Lung (tissue), 11 donors: ENCODE measurements at regions not wholly inside any gene's neighbourhood (a gene's known extent, or its start where the extent isn't known, plus 50 kb on each side); places are given as distances from the start of the nearest gene placed in this dataset.

Experiments used
- ATAC-seq: fragments of 200-7000 bp; cut with Tn5 transposase; one replicate; pipeline ENCODE4 v1.9.1; 2020; ENCODE audit warnings: moderate number of reproducible peaks; ENCODE audit not compliant: insufficient read depth, low FRiP score
- DNase-seq, 3 donors: peaks; one replicate each; pipeline ENCODE4 v3.0.0-alpha.2; 2013 to 2017
- H3K27ac ChIP-seq, 2 donors: one replicate each; pipeline ENCODE4 v1.5.1; 2013; ENCODE audit warnings: mild to moderate bottlenecking in 2 of 2, moderate library complexity in 2 of 2, control low read depth in 1 of 2, inconsistent platforms in 1 of 2, low read depth in 1 of 2, low read length in 1 of 2
- H3K27me3 ChIP-seq, 3 donors: one replicate each; pipeline ENCODE4 v1.5.1; 2013; ENCODE audit warnings: low read length in 2 of 3; ENCODE audit not compliant: control insufficient read depth in 3 of 3, insufficient read depth in 3 of 3
- H3K36me3 ChIP-seq, 4 donors: one replicate each; pipeline ENCODE4 v1.5.1; 2013; ENCODE audit warnings: low read length in 4 of 4, mild to moderate bottlenecking in 1 of 4, moderate library complexity in 1 of 4; ENCODE audit not compliant: control insufficient read depth in 4 of 4, insufficient read depth in 4 of 4
- H3K4me1 ChIP-seq, 5 donors: one replicate each; pipeline ENCODE4 v1.5.1; 2013; ENCODE audit warnings: low read length in 5 of 5, mild to moderate bottlenecking in 2 of 5, moderate library complexity in 1 of 5; ENCODE audit not compliant: control insufficient read depth in 5 of 5, insufficient read depth in 5 of 5
- H3K4me3 ChIP-seq: one replicate; pipeline ENCODE4 v1.5.1; 2013; ENCODE audit warnings: mild to moderate bottlenecking, control low read depth, moderate library complexity
- H3K9ac ChIP-seq, 2 donors: one replicate each; pipeline ENCODE4 v1.5.1; 2013; ENCODE audit warnings: low read length in 2 of 2, control low read depth in 1 of 2; ENCODE audit not compliant: insufficient read depth in 1 of 2
- H3K9me3 ChIP-seq, 4 donors: one replicate each; pipeline ENCODE4 v1.5.1; 2013; ENCODE audit warnings: low read length in 3 of 4, mild to moderate bottlenecking in 1 of 4, moderate library complexity in 1 of 4; ENCODE audit not compliant: control insufficient read depth in 4 of 4, insufficient read depth in 3 of 4
- WGBS, 2 donors: extraction: QIAGEN DNeasy Blood & Tissue Kit; methylation state at CpG; one replicate each; pipeline ENCODE4 v1.1.7; 2013; 5-methylcytosine and 5-hydroxymethylcytosine counted together
- TF ChIP-seq, protein P1 (sequence below): IDR thresholded peaks from 2 replicates; pipeline ENCODE4 v1.5.1; 2012; ENCODE audit warnings: mild to moderate bottlenecking; ENCODE audit errors: control extremely low read depth, extremely low read depth
- donor health status: control.
- donor health status: control.
- donor health status: Bipolar disorder and iron deficiency.
- donor health status: healthy.
- donor health status: DM: yes; HTN: yes; CAD: no.

- Histone ChIP-seq H3K4me1 (peaks cover 0 to 16% (median 3%) of the 10 kb centered on the region in 5 donors), H3K27me3 (no peaks in the 10 kb centered on the region), H3K9ac (no peak overlapping the region), H3K4me3 (no peak overlapping the region), H3K27ac (no peak overlapping the region), H3K36me3 (no peaks in the 10 kb centered on the region), H3K9me3 (no peaks in the 10 kb centered on the region)
- ATAC-seq: no peak
- TF ChIP-seq, protein P1, sequence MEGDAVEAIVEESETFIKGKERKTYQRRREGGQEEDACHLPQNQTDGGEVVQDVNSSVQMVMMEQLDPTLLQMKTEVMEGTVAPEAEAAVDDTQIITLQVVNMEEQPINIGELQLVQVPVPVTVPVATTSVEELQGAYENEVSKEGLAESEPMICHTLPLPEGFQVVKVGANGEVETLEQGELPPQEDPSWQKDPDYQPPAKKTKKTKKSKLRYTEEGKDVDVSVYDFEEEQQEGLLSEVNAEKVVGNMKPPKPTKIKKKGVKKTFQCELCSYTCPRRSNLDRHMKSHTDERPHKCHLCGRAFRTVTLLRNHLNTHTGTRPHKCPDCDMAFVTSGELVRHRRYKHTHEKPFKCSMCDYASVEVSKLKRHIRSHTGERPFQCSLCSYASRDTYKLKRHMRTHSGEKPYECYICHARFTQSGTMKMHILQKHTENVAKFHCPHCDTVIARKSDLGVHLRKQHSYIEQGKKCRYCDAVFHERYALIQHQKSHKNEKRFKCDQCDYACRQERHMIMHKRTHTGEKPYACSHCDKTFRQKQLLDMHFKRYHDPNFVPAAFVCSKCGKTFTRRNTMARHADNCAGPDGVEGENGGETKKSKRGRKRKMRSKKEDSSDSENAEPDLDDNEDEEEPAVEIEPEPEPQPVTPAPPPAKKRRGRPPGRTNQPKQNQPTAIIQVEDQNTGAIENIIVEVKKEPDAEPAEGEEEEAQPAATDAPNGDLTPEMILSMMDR: no peak
- 40 to 62% methylated on average over 2 of the region's 2 CpGs for WGBS, 2 donors
- no peak for DNase-seq
These were observed 437.8 kb downstream of the PLK2 start for GRCh38 chr5:58022055-58022454.

- WGBS, 2 donors: 61 to 82% methylated on average over 3 of the region's 3 CpGs
These were observed 438.4 kb downstream of the PLK2 start for GRCh38 chr5:58021466-58021865.

DNA sequence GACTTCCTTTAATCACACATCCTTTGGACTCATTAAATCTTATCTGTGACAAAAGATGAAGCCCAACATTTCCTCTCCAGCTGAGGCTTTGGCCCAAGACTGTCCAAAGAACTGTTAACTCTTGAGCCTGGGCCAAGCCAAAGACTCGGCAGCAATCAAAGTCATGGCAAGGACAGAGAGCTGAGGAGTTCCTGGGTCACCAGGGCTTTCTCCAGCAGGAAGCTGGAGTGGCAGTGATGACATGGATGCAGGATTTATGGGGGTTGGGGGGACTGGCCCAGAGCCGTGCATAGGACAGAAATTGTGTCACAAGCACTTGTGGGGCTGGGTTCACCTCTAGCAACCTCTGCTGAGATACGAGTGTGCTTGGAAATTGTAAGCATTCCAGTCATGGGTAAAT lies 440.3 kb downstream of the PLK2 start:
- DNase-seq (peak; percentile 69 to 91 (median 86)), ATAC-seq (peak; percentile 45)
- no peaks in the 10 kb centered on the region for H3K9me3 ChIP-seq
- TF ChIP-seq, protein P1: no peak
- H3K27ac ChIP-seq: no peak overlapping the region
- H3K4me1 ChIP-seq: peaks cover 0 to 16% (median 3%) of the 10 kb centered on the region in 5 donors
- no peaks in the 10 kb centered on the region for H3K36me3 ChIP-seq
- 20 to 41% methylated on average over 3 of the region's 3 CpGs for WGBS, 2 donors
- H3K9ac ChIP-seq: no peak overlapping the region
- H3K4me3 ChIP-seq: no peak overlapping the region
- no peaks in the 10 kb centered on the region for H3K27me3 ChIP-seq

More at GRCh38 chr5:58021466-58021865, 438.4 kb downstream of the PLK2 start:
- DNase-seq (no peak), ATAC-seq (no peak)
- TF ChIP-seq, protein P1: no peak
- no peaks in the 10 kb centered on the region for H3K9me3 ChIP-seq
- no peak overlapping the region for H3K9ac ChIP-seq
- no peak overlapping the region for H3K27ac ChIP-seq
- H3K4me1 ChIP-seq: peaks cover 0 to 16% (median 3%) of the 10 kb centered on the region in 5 donors
- H3K4me3 ChIP-seq: no peak overlapping the region
- no peaks in the 10 kb centered on the region for H3K27me3 ChIP-seq
- H3K36me3 ChIP-seq: no peaks in the 10 kb centered on the region

DNA sequence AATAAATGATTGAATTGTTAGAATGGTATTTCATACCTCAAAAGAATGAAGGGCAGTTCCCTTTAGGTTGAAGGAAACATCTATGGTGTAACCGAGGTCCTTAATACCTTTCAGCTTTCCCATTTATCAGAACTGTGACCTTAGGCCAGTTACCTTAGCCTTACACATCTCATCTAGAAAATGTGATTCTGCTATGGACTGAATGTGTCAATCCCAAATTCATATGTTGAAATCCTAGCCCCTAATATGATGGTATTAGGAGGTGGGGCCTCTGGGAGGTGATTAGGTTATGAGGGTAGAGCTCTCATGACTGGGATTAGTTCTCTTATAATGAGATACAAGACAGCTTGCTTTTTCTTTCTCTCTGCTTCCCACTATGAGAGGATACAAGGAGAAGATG lies 441.9 kb downstream of the PLK2 start:
- Histone ChIP-seq H3K4me3 (no peak overlapping the region), H3K27me3 (no peaks in the 10 kb centered on the region), H3K9ac (no peak overlapping the region), H3K27ac (no peak overlapping the region), H3K36me3 (no peaks in the 10 kb centered on the region), H3K9me3 (no peaks in the 10 kb centered on the region), H3K4me1 (peaks cover 0 to 16% (median 3%) of the 10 kb centered on the region in 5 donors)
- TF ChIP-seq, protein P1: no peak
- ATAC-seq (no peak), DNase-seq (no peak)
- 84 to 92% methylated on average over 1 of the region's 1 CpG for WGBS, 2 donors
